GM23338 (cell line): ENCODE measurements at regions not wholly inside any gene's neighbourhood (a gene's known extent, or its start where the extent isn't known, plus 50 kb on each side); places are given as distances from the start of the nearest gene placed in this dataset.

Experiments used
- ATAC-seq: fragments of 200-7000 bp; cut with Tn5 transposase; 3 replicates; pipeline ENCODE4 v1.9.1; 2020
- DNase-seq: peaks from one replicate; pipeline ENCODE4 v3.0.0-alpha.2; 2015; ENCODE audit warnings: low spot score
- H2AFZ ChIP-seq: fragments of 200-600 bp; sonication (generic); 2 replicates; pipeline ENCODE4 v1.8.0; 2016; ENCODE audit warnings: antibody characterized with exemption, mild to moderate bottlenecking, moderate library complexity
- H3F3A ChIP-seq: fragments of 200-600 bp; sonication (generic); replicated peaks from 2 replicates; pipeline ENCODE4 v1.8.0; 2017; ENCODE audit warnings: antibody characterized with exemption, mixed run types, low read depth
- H3K27ac ChIP-seq: fragments of 200-600 bp; sonication (generic); 2 replicates; pipeline ENCODE4 v1.6.1; 2016; ENCODE audit warnings: low read depth
- H3K27me3 ChIP-seq: fragments of 200-600 bp; sonication (generic); 2 replicates; pipeline ENCODE4 v1.8.0; 2016; ENCODE audit warnings: mild to moderate bottlenecking, mixed run types, moderate library complexity; ENCODE audit not compliant: insufficient read depth
- H3K36me3 ChIP-seq: fragments of 200-600 bp; sonication (generic); 2 replicates; pipeline ENCODE4 v1.8.0; 2016; ENCODE audit warnings: mild to moderate bottlenecking; ENCODE audit not compliant: insufficient read depth
- H3K4me1 ChIP-seq: fragments of 200-600 bp; sonication (generic); 2 replicates; pipeline ENCODE4 v1.8.0; 2016; ENCODE audit warnings: mild to moderate bottlenecking, moderate library complexity; ENCODE audit not compliant: insufficient read depth
- H3K4me2 ChIP-seq: fragments of 200-600 bp; sonication (generic); 2 replicates; pipeline ENCODE4 v1.7.1; 2017; ENCODE audit warnings: mixed run types
- H3K4me3 ChIP-seq: fragments of 200-600 bp; sonication (generic); 2 replicates; pipeline ENCODE4 v1.6.1; 2016; ENCODE audit warnings: mixed run types
- H3K79me2 ChIP-seq: fragments of 200-600 bp; sonication (generic); replicated peaks from 2 replicates; pipeline ENCODE4 v1.8.0; 2017; ENCODE audit warnings: mild to moderate bottlenecking; ENCODE audit not compliant: insufficient read depth
- H3K9me2 ChIP-seq: fragments of 200-600 bp; sonication (generic); 2 replicates; pipeline ENCODE4 v1.8.0; 2017; ENCODE audit not compliant: insufficient read depth
- H4K20me1 ChIP-seq: fragments of 200-600 bp; sonication (generic); replicated peaks from 2 replicates; pipeline ENCODE4 v1.8.0; 2017; ENCODE audit warnings: mild to moderate bottlenecking; ENCODE audit not compliant: insufficient read depth
- H3K27ac Mint-ChIP-seq: 2 replicates; pipeline ENCODE4 v1.8.0; 2020; ENCODE audit warnings: inconsistent platforms, mild to moderate bottlenecking, moderate library complexity, mixed read lengths
- H3K27me3 Mint-ChIP-seq: 3 replicates; pipeline ENCODE4 v1.8.0; 2022; ENCODE audit warnings: low read depth, mild to moderate bottlenecking, moderate library complexity, mixed read lengths, inconsistent platforms; ENCODE audit not compliant: insufficient read depth, poor library complexity
- H3K36me3 Mint-ChIP-seq: 3 replicates; pipeline ENCODE4 v1.8.0; 2021; ENCODE audit warnings: low read depth, mild to moderate bottlenecking, inconsistent platforms, moderate library complexity, mixed read lengths
- H3K4me1 Mint-ChIP-seq: 3 replicates; pipeline ENCODE4 v1.8.0; 2020; ENCODE audit warnings: mild to moderate bottlenecking, inconsistent platforms, mixed read lengths
- H3K4me3 Mint-ChIP-seq: 3 replicates; pipeline ENCODE4 v1.8.0; 2021; ENCODE audit warnings: moderate library complexity, mild to moderate bottlenecking, inconsistent platforms, mixed read lengths
- H3K9me3 Mint-ChIP-seq: 3 replicates; pipeline ENCODE4 v1.8.0; 2020; ENCODE audit warnings: moderate library complexity, mild to moderate bottlenecking, inconsistent platforms, mixed read lengths
- CREB1 ChIP-seq: fragments of 250-450 bp; sonication (Bioruptor Pico); IDR thresholded peaks from 2 replicates; pipeline ENCODE4 v1.5.0; 2020; ENCODE audit warnings: low read depth, mild to moderate bottlenecking, moderate library complexity
- EZH2 ChIP-seq: fragments of 200-600 bp; sonication (generic); IDR thresholded peaks from one replicate; pipeline ENCODE4 v1.8.0; 2017; ENCODE audit warnings: antibody characterized with exemption, mild to moderate bottlenecking, low read depth; ENCODE audit not compliant: unreplicated experiment
- EZH2phosphoT487 ChIP-seq: fragments of 200-600 bp; sonication (generic); IDR thresholded peaks from one replicate; pipeline ENCODE4 v1.8.1; 2018; ENCODE audit warnings: antibody characterized with exemption; ENCODE audit not compliant: unreplicated experiment
- JUNB ChIP-seq: IDR thresholded peaks from one replicate; pipeline ENCODE4 v1.6.1; 2016; ENCODE audit warnings: antibody characterized with exemption; ENCODE audit not compliant: unreplicated experiment
- NANOG ChIP-seq: IDR thresholded peaks from 2 replicates; pipeline ENCODE4 v1.6.1; 2016; ENCODE audit warnings: antibody characterized with exemption, borderline replicate concordance
- POLR2AphosphoS5 ChIP-seq: IDR thresholded peaks from 2 replicates; pipeline ENCODE4 v1.6.1; 2016; ENCODE audit warnings: antibody characterized with exemption, low read depth
- STAT1 ChIP-seq: IDR thresholded peaks from one replicate; pipeline ENCODE4 v1.6.1; 2016; ENCODE audit warnings: antibody characterized with exemption; ENCODE audit not compliant: unreplicated experiment
- ZNF331 ChIP-seq: fragments of 250-450 bp; sonication (Bioruptor Pico); IDR thresholded peaks from 2 replicates; pipeline ENCODE4 v1.5.0; 2020; ENCODE audit warnings: low read depth, mild to moderate bottlenecking, moderate library complexity
- TF ChIP-seq, protein P1 (sequence below): IDR thresholded peaks from one replicate; pipeline ENCODE4 v1.6.1; 2018; ENCODE audit warnings: antibody characterized with exemption; ENCODE audit not compliant: unreplicated experiment
- TF ChIP-seq, protein P2 (sequence below): fragments of 250-450 bp; sonication (Bioruptor Pico); IDR thresholded peaks from 2 replicates; pipeline ENCODE4 v1.5.0; 2020; ENCODE audit warnings: mild to moderate bottlenecking, moderate library complexity
- TF ChIP-seq, protein P3 (sequence below), 2 experiments: fragments of 200-600 bp in 1 of 2; sonication (generic) in 1 of 2; conservative IDR thresholded peaks; 2 replicates each; pipeline versions ENCODE4 v1.5.1 to v1.6.1; 2016 to 2017; ENCODE audit warnings: antibody characterized with exemption in 2 of 2, low read depth in 2 of 2, mild to moderate bottlenecking in 2 of 2, moderate library complexity in 1 of 2

DNA sequence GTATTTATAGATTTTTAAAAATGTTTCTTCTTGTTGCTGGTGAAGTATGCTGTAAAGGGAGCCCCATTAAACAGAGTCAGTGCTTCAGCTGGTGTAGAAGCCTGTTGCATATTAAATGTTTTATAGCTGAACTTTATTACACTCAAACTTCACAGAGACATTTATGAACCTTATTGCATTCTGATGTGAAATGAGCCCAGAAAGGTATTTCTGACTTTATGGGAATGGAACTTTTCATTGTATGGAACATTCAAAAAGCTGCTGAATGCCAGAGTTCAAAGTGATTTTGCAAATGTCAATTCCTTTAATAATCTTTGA, 329.3 kb upstream of the RASGRP1 start:
- DNase-seq (no peak), ATAC-seq (no peak)
- Mint-ChIP-seq H3K27me3 (no peaks in the 10 kb centered on the region), H3K27ac (no peak overlapping the region), H3K4me1 (0 out of 3 replicates have a peak, but pooled peaks cover 2% of the 10 kb centered on the region), H3K36me3 (no peaks in the 10 kb centered on the region), H3K9me3 (peaks cover 3% of the 10 kb centered on the region; the same call in 2 of the 3 replicates), H3K4me3 (no peak overlapping the region)
- no peaks in the 10 kb centered on the region for H3K4me1 ChIP-seq
- no peak overlapping the region for H3K27ac ChIP-seq
- H3K27me3 ChIP-seq = no peaks in the 10 kb centered on the region
- H3K36me3 ChIP-seq = no peaks in the 10 kb centered on the region
- 0 out of 2 replicates have a peak, but pooled peaks cover 7% of the 10 kb centered on the region for H3K9me2 ChIP-seq
- TF ChIP-seq POLR2AphosphoS5 (no peak), EZH2phosphoT487 (no peak), ZNF331 (CRISPR knock-in tag) (no peak), STAT1 (no peak), CREB1 (no peak), EZH2 (no peak)
- no peaks in the 10 kb centered on the region for H3K79me2 ChIP-seq
- no peaks in the 10 kb centered on the region for H4K20me1 ChIP-seq
- no peak overlapping the region for H2AFZ ChIP-seq
- no peaks in the 10 kb centered on the region for H3F3A ChIP-seq
- no peak overlapping the region for H3K4me3 ChIP-seq
- no peak overlapping the region for H3K4me2 ChIP-seq

DNA sequence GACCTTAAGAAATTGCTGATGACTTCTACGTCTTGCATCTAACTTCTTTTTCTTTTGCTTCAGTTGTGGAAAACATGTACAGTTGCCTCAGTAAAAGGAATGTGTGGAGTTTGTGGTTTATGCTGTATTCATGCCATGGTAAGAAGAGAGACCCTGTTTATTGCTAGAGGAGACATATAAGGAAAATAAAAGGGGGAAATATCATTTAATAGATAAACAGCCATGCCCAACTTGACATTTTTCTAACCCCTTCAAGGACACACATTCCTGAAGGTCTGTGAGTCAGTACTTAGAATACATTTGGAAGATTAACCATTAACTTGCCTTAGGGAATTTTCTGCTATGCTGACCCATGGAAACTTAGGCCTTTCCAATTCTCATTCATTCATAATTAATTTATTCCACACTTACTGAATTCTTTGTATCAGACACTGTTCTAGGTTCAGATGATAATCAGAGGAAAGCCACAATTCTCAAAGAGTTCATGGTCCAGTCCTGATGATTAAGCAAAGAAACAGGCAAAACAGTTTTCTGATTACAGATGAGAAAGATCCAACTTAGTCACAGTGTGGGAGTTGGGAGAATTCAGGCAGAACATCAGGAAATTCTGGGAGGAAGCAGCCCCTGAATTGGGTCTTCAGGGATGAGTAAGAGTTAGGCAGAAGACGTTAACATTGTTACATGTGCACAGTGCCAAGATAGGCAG, 329.8 kb upstream of the RASGRP1 start:
- no peaks in the 10 kb centered on the region for H3K27me3 ChIP-seq
- Mint-ChIP-seq H3K36me3 (no peaks in the 10 kb centered on the region), H3K27ac (peak overlapping the region; percentile 30; the same call in 1 of the 2 replicates), H3K4me3 (no peak overlapping the region), H3K9me3 (peaks cover 3% of the 10 kb centered on the region; the same call in 2 of the 3 replicates), H3K27me3 (no peaks in the 10 kb centered on the region), H3K4me1 (0 out of 3 replicates have a peak, but pooled peaks cover 2% of the 10 kb centered on the region)
- H3K27ac ChIP-seq = no peak overlapping the region
- no peaks in the 10 kb centered on the region for H3K36me3 ChIP-seq
- no peak for ATAC-seq
- H3K4me1 ChIP-seq = no peaks in the 10 kb centered on the region
- no peaks in the 10 kb centered on the region for H3K79me2 ChIP-seq
- H3F3A ChIP-seq = no peaks in the 10 kb centered on the region
- H3K4me3 ChIP-seq = no peak overlapping the region
- no peak for DNase-seq
- H4K20me1 ChIP-seq = no peaks in the 10 kb centered on the region
- H3K4me2 ChIP-seq = no peak overlapping the region
- no peak overlapping the region for H2AFZ ChIP-seq
- 0 out of 2 replicates have a peak, but pooled peaks cover 7% of the 10 kb centered on the region for H3K9me2 ChIP-seq
- TF ChIP-seq, protein P1, sequence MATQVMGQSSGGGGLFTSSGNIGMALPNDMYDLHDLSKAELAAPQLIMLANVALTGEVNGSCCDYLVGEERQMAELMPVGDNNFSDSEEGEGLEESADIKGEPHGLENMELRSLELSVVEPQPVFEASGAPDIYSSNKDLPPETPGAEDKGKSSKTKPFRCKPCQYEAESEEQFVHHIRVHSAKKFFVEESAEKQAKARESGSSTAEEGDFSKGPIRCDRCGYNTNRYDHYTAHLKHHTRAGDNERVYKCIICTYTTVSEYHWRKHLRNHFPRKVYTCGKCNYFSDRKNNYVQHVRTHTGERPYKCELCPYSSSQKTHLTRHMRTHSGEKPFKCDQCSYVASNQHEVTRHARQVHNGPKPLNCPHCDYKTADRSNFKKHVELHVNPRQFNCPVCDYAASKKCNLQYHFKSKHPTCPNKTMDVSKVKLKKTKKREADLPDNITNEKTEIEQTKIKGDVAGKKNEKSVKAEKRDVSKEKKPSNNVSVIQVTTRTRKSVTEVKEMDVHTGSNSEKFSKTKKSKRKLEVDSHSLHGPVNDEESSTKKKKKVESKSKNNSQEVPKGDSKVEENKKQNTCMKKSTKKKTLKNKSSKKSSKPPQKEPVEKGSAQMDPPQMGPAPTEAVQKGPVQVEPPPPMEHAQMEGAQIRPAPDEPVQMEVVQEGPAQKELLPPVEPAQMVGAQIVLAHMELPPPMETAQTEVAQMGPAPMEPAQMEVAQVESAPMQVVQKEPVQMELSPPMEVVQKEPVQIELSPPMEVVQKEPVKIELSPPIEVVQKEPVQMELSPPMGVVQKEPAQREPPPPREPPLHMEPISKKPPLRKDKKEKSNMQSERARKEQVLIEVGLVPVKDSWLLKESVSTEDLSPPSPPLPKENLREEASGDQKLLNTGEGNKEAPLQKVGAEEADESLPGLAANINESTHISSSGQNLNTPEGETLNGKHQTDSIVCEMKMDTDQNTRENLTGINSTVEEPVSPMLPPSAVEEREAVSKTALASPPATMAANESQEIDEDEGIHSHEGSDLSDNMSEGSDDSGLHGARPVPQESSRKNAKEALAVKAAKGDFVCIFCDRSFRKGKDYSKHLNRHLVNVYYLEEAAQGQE = no peak
- TF ChIP-seq ZNF331 (CRISPR knock-in tag) (no peak), JUNB (no peak), NANOG (no peak)
- TF ChIP-seq, protein P2, sequence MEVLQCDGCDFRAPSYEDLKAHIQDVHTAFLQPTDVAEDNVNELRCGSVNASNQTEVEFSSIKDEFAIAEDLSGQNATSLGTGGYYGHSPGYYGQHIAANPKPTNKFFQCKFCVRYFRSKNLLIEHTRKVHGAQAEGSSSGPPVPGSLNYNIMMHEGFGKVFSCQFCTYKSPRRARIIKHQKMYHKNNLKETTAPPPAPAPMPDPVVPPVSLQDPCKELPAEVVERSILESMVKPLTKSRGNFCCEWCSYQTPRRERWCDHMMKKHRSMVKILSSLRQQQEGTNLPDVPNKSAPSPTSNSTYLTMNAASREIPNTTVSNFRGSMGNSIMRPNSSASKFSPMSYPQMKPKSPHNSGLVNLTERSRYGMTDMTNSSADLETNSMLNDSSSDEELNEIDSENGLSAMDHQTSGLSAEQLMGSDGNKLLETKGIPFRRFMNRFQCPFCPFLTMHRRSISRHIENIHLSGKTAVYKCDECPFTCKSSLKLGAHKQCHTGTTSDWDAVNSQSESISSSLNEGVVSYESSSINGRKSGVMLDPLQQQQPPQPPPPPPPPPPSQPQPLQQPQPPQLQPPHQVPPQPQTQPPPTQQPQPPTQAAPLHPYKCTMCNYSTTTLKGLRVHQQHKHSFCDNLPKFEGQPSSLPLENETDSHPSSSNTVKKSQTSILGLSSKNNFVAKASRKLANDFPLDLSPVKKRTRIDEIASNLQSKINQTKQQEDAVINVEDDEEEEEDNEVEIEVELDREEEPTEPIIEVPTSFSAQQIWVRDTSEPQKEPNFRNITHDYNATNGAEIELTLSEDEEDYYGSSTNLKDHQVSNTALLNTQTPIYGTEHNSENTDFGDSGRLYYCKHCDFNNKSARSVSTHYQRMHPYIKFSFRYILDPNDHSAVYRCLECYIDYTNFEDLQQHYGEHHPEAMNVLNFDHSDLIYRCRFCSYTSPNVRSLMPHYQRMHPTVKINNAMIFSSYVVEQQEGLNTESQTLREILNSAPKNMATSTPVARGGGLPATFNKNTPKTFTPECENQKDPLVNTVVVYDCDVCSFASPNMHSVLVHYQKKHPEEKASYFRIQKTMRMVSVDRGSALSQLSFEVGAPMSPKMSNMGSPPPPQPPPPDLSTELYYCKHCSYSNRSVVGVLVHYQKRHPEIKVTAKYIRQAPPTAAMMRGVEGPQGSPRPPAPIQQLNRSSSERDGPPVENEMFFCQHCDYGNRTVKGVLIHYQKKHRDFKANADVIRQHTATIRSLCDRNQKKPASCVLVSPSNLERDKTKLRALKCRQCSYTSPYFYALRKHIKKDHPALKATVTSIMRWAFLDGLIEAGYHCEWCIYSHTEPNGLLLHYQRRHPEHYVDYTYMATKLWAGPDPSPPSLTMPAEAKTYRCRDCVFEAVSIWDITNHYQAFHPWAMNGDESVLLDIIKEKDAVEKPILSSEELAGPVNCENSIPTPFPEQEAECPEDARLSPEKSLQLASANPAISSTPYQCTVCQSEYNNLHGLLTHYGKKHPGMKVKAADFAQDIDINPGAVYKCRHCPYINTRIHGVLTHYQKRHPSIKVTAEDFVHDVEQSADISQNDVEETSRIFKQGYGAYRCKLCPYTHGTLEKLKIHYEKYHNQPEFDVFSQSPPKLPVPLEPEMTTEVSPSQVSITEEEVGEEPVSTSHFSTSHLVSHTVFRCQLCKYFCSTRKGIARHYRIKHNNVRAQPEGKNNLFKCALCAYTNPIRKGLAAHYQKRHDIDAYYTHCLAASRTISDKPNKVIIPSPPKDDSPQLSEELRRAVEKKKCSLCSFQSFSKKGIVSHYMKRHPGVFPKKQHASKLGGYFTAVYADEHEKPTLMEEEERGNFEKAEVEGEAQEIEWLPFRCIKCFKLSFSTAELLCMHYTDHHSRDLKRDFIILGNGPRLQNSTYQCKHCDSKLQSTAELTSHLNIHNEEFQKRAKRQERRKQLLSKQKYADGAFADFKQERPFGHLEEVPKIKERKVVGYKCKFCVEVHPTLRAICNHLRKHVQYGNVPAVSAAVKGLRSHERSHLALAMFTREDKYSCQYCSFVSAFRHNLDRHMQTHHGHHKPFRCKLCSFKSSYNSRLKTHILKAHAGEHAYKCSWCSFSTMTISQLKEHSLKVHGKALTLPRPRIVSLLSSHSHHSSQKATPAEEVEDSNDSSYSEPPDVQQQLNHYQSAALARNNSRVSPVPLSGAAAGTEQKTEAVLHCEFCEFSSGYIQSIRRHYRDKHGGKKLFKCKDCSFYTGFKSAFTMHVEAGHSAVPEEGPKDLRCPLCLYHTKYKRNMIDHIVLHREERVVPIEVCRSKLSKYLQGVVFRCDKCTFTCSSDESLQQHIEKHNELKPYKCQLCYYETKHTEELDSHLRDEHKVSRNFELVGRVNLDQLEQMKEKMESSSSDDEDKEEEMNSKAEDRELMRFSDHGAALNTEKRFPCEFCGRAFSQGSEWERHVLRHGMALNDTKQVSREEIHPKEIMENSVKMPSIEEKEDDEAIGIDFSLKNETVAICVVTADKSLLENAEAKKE (CRISPR knock-in tag) = no peak
- TF ChIP-seq, protein P3, sequence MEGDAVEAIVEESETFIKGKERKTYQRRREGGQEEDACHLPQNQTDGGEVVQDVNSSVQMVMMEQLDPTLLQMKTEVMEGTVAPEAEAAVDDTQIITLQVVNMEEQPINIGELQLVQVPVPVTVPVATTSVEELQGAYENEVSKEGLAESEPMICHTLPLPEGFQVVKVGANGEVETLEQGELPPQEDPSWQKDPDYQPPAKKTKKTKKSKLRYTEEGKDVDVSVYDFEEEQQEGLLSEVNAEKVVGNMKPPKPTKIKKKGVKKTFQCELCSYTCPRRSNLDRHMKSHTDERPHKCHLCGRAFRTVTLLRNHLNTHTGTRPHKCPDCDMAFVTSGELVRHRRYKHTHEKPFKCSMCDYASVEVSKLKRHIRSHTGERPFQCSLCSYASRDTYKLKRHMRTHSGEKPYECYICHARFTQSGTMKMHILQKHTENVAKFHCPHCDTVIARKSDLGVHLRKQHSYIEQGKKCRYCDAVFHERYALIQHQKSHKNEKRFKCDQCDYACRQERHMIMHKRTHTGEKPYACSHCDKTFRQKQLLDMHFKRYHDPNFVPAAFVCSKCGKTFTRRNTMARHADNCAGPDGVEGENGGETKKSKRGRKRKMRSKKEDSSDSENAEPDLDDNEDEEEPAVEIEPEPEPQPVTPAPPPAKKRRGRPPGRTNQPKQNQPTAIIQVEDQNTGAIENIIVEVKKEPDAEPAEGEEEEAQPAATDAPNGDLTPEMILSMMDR (conservative IDR thresholded peaks at IDR 0.05; ENCODE audit: low read depth in 2 of 2) = no peak
